Glomerular visceral epithelial cell (primary cell): ENCODE measurements at regions not wholly inside any gene's neighbourhood (a gene's known extent, or its start where the extent isn't known, plus 50 kb on each side); places are given as distances from the start of the nearest gene placed in this dataset.
"Not testable (repeated sequence)": the region's sequence is repeated elsewhere in the genome, so short reads cannot be mapped to it uniquely, and the experiment has no call there.

Experiments used
- DNase-seq: peaks from one replicate; pipeline ENCODE4 v3.0.0-alpha.2; 2016; ENCODE audit errors: extremely low spot score

DNA sequence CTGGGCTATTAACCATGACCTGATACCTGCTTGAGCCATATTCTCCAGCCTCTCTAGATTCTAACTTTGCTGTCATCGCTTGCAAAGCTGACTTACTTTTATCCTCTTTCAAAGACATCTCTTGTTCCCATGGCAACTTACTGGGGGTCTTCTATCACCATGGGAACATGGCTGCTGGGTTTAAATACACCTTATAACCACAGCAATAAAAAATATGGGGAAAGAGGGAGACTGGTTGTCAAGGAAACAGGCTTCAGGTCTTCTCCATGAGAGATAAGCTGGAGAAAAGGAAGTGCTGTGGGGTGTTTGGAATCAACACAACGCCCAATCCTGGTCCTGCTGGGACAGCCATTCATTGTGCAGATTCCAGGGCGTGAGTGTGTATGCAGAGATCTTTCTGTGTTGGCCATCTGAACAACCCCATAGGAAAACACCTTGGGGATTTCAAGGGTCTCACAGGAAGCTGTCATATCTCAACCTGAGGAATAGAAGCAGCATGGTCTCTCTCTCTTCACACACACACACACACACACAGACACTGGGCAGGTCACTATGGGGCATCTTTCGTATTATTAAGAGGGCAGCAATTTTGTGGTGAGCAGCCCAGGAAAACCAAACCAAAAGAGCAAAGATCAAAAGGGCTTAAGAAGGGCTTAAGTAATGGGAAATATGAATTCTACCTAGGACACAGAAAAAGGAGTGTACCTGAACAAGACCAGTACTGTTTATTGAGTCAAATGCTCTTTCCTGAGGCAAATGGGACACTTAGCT lies 344.7 kb upstream of the NCAM1 start:
- DNase-seq = no peak

DNA sequence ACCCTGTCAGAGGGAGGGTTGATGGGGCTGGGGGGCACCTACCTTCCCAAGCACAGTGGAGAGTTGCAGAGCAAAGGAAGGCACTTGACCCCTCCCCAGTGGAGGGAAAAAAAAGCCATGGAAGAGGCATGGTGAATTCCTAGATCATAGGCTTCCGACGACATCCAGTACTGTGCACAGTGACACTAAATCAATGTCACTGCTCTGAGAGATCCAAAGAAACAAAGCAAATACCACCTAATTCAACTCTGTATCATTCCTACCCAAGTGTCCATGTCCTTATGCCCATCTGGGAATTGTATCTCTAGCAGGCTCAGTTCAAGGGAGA lies 344.2 kb upstream of the NCAM1 start:
- no peak for DNase-seq

DNA sequence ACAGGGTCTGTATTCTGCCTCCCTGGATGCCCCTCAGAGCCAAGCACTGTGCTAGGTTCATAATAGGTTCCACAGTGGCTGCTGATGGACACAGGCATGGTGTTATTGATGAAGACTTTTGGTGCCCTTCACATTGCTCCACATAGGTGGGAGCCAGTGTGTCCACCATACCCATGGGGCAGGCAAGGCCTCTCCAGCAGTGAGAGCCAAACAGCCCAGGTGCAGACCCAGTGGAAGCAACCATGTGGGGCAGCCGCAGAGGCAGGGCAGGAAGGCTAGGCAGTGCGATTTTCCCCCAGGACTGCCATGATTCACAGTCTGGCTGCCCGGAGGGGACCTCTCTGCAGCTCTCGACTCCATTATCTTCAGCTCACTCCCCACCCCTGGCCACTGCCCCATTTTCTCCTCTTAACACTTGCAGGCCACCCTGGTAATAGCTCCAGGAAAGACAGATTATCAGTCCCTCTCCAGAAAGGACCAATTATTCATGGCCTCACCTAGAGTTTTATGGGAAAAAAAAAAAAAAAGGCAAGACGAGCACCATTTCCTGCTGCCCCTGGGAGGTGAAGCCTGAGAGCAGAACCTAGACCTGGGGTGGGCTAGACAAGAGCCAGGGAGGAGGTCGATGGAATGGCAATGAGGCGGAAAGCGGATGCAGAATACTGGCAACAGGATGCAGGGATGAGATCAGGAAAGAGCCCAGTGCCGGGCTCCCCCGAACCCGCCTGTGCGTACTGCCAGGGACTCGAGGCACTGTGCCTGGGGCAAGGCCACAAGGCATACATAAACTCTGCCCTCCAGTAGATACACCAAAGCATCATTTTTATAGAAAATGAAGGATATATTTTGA lies 343.0 kb upstream of the NCAM1 start:
- no peak for DNase-seq

DNA sequence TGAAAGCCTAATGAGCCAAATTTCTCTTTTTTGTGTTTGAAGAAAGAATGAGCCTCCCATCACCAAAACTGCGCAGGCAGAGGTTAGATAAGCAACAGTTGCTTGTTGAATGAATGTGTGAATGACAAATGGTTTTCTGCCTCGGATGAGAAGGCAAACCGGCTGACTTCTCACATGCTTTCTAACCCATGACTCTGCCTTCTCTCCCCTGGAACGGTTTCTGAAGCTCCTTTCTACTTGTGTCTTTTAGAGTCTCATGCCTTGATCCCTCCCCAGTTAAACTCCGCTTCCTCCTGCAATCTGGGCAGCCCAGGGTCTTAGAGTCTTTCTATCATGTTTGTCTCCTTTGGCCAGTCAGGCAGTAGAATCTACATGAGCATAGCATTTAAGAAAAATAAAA lies 342.1 kb upstream of the NCAM1 start:
- no peak for DNase-seq

DNA sequence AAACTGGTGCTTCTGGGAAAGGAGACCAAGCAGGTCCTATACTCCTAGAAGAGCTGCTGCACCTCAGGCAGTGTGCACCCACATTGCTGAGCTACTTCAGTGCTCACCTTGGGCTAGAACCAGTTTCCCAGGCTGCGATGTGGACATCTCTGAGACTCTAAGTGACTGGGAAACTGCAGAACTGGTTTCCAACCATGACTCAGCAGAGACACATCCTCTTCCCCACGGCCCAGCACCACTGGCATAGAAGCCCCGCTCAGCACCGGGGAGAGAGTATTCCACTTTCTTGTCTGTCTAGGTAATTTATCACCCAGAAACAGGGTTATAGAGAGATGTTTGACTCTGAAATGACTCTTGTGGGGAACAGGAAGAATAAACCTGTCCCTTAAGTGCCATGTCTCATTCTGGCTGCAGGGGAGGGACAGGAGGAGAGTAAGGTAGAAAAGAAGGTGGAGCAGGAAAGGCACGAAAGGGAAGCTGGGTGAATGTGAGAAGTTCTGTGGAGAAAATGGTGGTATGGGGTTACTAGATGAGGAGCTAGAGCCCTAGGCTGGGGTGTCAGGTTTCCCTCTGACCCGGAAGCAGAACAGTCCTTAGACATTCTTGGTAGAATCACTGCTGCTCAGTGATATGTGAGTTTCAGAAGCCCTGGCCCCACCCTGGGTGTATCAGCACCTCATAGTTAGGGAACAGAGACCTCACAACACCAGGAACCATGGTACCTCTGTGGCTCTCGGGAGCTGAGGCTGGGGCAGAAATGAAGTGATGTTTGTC lies 340.4 kb upstream of the NCAM1 start:
- DNase-seq = no peak

DNA sequence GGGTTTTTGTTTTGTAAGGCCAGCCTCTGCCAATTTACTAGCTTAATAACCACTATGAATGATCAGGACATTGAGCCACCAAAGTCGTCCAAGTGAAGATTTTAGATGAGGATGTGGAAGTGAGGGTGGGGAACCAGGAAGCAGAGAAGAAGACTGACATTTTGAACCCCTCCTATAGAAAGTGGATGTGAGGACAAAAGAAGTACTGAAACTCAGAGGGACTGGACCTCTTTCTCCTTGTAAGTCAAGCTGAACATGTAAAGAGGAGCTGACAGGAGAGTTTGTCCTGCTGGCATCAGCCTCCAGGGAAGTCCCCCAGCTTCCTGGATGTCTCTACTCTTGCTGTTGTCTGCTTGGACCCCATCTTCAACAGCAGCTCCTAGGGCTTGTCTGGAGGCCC lies 338.2 kb upstream of the NCAM1 start:
- DNase-seq = no peak

DNA sequence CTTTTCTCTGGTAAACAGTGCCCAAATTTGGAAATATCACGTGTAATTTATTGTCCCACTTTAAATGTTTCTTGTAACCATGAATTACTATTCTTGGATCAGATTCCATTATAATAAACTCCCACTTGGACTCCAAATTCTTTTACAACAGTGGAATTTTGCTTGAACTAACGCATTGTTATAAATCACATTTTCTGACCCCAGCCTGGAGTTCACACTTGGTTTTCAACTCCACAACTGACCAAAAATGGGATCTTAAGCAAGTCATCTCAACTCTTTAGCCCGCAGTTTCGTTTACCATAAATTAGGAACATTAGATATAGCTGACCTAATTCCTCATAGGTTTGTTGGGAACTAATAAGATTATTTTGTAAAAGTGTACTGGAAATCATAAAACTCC lies 336.8 kb upstream of the NCAM1 start:
- no peak for DNase-seq

DNA sequence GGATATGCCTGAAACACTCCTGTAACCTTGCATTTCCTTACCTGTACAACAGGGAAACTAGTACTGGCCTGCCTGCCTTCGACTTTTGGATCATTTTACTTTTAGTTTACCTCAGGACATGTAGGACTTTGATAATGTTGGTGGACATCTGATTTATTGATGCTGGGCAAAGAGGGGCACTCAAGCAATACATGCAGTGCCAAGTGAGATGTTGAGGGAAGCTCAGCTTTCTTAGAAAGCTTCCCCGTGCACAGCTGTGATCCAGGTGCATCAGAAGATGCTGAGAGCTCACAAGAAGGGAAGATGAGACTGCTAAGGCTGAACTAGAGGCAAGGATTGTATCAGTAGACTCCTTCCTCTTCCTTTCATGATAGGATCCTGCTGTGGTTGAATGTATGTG lies 336.2 kb upstream of the NCAM1 start:
- DNase-seq = not testable (repeated sequence)

DNA sequence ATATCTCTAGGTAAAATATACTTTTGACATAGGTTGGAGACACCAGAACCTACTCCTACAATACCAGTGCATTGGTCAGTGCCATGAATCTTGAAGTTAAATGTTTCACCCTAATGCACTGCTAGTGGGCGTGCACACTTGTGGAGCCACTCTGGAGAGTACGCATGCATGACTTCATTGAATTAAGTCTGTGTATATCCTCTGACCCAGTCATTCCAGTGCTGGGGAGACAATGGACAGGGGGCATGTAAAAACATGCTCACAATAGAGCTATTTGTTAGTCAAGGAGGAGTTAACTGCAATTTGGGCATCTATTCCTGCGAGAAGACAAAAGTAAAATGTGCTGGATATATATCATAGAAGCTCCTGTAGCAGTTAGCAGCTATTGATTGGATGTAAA lies 335.4 kb upstream of the NCAM1 start:
- DNase-seq = no peak

DNA sequence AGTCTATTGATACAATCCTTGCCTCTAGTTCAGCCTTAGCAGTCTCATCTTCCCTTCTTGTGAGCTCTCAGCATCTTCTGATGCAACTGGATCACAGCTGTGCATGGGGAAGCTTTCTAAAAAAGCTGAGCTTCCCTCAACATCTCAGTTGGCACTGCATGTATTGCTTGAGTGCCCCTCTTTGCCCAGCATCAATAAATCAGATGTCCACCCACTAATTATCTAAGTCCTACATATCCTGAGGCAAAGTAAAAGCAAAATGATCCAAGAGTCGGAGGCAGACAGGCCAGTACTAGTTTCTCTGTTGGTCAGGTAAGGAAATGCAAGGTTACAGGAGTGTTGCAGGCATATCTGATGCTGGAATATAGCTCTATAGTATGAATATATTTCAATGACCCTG lies 334.5 kb upstream of the NCAM1 start:
- no peak for DNase-seq

DNA sequence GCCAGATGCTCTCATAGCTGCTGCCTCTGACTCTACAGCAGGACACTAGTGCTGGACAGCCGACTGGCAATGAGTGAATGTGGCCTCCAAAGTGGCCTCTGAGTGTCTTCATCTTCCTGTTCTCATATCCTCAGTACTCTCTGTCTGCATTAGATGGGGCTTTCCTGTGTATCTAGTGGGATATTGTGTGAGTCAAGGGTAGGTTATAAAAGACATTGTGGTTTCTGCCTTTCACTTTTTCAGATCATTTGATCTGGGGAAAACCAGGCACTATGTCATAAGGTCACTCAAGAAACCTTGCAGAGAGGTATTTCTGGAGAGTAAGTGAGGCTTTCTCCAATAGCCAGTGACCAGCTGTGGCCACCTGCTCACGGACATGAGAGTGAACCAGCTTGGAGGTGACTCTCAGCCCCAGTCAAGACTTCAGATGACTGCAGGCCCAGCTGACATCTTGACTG lies 333.6 kb upstream of the NCAM1 start:
- no peak for DNase-seq

DNA sequence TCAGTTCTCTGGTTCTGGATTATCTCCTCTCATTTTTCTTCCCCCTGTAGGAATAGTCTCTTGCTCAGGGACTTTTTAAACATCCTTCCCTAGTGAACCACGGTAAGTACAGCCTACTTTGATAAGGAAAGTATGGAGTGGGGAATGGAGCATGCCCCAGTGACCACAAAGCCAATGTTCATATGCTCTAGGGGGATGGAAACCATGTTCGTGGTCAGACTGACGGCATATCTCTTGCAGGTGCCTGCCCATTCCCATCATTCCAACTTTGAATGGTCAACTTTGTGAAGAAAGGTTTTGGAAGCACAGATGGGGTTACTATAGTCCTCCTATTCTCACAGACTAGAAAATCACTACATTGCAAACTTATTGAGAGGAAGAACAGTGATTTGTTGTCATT lies 332.5 kb upstream of the NCAM1 start:
- DNase-seq = no peak

DNA sequence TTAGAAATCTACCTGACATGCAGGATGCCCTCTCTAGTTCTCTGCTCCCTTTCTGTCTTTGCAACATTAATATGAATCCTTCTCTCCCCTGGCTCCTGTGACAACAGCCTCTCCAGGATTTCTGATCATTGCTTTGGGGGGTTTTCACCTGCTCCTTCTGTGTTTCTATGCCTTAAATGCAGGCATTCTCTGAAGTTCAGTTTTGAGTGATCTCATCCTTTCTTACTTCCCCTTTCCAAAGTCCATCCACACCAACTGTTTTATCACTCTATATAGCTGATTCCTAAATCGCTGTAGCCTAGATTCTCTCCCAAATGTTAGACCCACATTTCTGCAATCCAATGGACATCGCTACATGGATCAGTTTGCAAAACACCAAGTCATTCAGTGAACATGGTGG lies 330.7 kb upstream of the NCAM1 start:
- DNase-seq = no peak

DNA sequence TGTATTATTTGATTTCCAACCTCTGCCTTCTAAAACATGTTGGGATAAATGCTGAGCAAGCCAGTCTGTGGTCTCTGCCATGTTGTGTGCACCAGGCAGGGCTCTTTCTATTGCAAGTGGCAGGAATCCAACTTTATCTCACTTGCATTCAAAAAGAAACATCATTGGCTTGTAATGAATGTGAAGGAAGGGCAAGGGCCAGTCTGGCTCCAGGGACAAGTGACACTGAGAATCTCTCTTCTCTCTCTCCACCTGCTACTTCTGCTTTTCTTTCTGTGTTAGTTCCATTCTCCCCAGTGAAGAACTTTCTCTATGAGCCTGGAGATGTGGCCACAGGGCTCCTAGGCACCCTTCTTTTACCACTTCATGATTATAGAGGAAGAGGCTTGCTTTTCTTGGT lies 329.9 kb upstream of the NCAM1 start:
- DNase-seq = no peak

DNA sequence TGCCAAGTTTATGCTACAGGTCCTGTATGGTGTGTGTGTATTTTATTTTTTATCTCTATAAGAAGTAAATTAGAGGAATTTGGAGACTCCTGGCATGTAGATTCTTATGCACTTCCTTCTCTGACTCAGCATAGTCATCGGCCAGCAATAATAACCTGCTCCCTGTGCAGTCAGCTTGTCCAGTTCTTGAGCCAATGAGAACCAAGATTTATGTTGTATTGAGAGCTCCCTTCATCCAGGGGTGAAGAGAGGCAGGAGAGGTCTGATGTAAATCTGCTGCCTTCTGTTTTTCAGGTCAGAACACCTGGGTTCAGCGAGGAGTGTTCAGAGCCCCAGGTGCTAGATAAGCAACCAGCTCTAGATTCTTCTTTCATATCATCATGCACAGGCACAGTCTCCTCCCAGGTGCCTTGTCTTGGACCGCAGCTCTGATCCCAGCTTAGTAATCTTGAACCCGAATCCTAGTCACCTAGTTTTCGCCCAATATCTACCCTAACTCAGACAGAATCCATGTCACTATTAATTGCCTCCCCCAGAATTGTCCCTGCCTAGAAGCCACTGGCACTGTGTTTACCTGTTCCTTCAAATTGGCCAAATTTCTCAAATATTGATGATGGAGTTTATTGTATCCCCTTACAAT lies 328.2 kb upstream of the NCAM1 start:
- no peak for DNase-seq

DNA sequence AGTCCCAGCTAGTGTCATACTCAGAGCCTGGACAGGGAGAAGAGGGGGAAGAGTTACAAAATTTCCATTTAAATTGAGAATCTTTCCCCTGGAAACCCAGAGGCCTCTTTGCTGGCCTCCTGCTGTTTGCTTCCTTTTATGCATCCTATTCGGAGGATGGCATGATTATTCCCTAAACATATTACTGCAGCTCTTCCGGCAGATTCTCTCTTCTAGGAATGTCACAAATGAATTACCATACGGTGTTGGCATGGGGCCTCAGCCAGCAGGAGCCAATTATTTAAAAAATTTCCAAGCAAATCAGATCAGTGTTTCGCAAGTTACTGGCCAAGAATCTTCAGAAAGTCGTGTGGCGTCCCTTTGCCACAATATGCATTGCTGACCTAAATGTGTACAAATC lies 326.7 kb upstream of the NCAM1 start:
- no peak for DNase-seq

DNA sequence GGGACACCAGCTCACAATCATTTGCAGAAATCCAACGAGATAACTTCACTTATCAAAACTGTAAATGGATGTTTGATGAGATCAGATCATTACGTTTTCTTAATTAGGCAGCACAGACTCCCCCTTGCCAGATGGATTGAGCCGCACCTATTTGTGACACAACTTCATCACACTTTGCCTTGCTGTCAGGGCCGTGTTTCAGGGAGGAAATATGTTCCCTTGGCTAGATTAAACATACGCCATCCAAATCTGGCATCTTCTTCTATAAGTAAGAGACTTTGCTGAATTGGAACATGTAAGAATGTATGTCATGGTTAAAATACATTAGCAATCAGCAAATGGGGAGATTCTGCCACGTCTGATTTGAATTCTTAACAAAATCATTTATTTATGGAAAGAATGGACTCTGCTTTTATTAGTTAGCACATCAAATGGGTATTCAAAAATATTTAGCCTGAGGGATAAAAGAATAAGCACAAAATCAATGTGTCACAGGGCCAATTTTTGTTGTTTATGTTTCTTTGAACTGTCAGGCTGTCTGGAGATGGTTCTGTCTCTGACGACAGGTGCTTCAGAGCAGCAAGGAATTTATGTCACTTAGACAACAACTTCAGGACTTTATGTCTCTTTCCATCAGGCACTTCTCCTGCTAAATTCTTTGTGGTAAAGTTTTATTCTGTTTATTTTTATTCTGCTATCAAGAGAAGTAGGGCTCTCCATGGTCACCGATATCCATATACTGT lies 326.1 kb upstream of the NCAM1 start:
- DNase-seq = no peak

DNA sequence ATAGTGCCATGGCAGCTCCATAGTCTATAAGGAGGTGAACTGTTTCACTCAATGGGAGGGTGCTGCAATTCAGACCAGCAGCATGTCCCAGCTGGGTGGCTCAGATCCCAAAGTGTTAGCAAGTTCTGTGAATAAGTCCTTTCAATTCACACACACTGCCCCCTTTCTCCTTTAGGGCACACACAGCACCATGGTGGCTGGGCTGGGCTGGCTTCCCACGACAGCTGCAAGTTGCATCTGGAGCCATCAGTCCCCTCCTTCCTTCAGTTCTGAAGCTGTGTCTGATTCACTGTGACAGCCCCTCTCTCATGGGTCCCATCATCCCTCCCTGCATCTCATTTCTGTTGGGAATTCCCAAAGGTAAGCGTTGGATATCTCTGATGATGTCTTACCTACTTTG lies 324.1 kb upstream of the NCAM1 start:
- no peak for DNase-seq

DNA sequence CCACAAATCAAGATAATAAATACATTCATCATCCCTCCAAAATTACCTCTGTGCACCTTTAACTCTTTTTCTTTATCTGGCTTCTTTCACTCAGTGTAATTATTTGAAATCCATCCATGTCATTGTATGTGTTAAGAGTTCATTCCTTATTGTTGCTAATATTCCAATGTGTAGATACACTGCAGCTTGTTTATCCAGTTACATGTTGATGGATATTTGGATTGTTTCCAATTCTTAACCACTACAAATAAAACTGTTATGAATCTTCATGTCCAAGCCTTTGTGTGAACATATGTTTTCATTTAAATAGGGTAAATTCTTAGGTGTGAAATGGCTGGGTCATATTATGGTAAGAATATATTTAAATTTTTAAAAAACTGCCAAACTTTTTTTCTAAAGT lies 323.3 kb upstream of the NCAM1 start:
- DNase-seq = no peak

DNA sequence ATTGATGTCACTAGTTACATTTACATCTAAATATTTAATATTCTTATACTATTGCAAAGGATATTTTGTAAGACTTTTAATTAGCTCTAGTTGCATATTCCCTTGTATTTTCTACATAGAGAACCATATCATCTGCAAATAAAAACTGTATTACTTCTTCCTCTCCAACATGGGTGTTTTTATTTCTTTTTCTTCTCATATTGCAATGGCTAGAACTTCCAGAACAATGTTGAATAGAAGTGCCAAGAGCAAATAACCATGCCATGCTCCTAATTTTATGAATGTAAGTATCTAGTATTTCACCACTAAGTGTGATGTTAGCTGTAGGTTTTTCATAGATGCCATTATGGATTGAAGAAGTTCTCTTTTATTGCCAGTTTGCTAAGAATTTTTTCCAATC lies 321.8 kb upstream of the NCAM1 start:
- DNase-seq = no peak

DNA sequence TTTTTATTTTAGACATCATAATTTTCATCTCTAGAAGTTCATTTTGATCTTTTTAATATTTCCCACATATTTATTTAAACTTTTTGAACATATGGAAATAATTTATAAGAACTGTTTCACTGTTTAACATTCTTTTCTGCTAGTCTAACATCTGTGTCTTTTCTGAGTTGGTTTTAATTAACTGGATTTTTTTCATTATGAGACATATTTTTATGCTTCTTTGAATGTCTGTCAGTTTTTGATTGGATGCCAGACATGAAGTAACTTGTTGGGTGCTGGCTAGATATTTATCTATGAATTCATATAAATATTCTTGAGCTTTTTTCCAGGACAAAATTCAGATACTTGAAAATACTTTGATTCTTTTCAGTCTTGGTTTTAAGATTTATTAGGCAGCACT lies 317.8 kb upstream of the NCAM1 start:
- no peak for DNase-seq
